Neutrophil (primary cell): ENCODE measurements at regions not wholly inside any gene's neighbourhood (a gene's known extent, or its start where the extent isn't known, plus 50 kb on each side); places are given as distances from the start of the nearest gene placed in this dataset.

Experiments used
- H3K27ac ChIP-seq: fragments of 200-600 bp; sonication (generic); 2 replicates; pipeline ENCODE4 v1.5.1; 2016; ENCODE audit warnings: mild to moderate bottlenecking, moderate library complexity
- H3K27me3 ChIP-seq: fragments of 200-600 bp; sonication (generic); 2 replicates; pipeline ENCODE4 v1.6.0; 2016; ENCODE audit warnings: mild to moderate bottlenecking
- H3K36me3 ChIP-seq: fragments of 200-600 bp; sonication (generic); 2 replicates; pipeline ENCODE4 v1.5.1; 2017
- H3K4me1 ChIP-seq, 2 experiments: fragments of 200-600 bp in 1 of 2; sonication (generic) in 1 of 2; 1 replicate in 1 of 2; 2 replicates in 1 of 2; pipeline versions ENCODE4 v1.5.1 to v1.6.1; 2013 to 2016; ENCODE audit warnings: low read depth in 1 of 2, low read length in 1 of 2, mild to moderate bottlenecking in 1 of 2, moderate library complexity in 1 of 2; ENCODE audit not compliant: control insufficient read depth in 1 of 2, insufficient read depth in 1 of 2
- H3K4me3 ChIP-seq, 2 experiments: fragments of 200-600 bp in 1 of 2; sonication (generic) in 1 of 2; 1 replicate in 1 of 2; 2 replicates in 1 of 2; pipeline ENCODE4 v1.5.1; 2013 to 2016; ENCODE audit warnings: low read depth in 1 of 2, low read length in 1 of 2, mild to moderate bottlenecking in 1 of 2, moderate library complexity in 1 of 2
- H3K9me3 ChIP-seq: fragments of 200-600 bp; sonication (generic); 2 replicates; pipeline ENCODE4 v1.5.1; 2016
- CTCF ChIP-seq: fragments of 200-600 bp; sonication (generic); IDR thresholded peaks from 2 replicates; pipeline ENCODE4 v1.5.1; 2016; ENCODE audit warnings: antibody characterized with exemption

DNA sequence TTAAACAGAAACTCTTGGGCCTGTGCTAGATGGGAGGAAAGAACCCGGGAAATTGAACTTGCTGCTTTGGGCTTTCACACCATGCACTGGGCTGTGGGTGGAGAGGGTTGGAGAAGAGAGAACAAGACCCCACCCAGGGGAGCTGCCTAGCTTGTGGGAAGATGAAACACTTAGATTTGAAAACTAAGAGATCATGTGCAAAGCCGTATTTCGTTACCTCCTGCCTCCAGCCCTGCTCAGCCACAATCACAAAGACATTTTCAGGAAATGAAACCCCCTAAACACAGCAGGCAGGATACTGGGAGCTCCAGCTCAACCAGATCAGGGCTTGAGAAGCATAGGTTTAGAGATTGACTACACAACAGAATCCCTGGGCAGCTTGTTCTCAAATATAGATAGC is 183.0 kb upstream of the C2CD4B start:
- Histone ChIP-seq H3K4me1 (peaks cover 4 to 10% of the 10 kb centered on the region in 2 experiments), H3K27me3 (no peaks in the 10 kb centered on the region), H3K9me3 (no peaks in the 10 kb centered on the region), H3K36me3 (no peaks in the 10 kb centered on the region), H3K27ac (no peak overlapping the region), H3K4me3 (no peak overlapping the region)
- no peak for TF ChIP-seq CTCF

- Histone ChIP-seq H3K4me1 (peaks cover 4 to 10% of the 10 kb centered on the region in 2 experiments), H3K4me3 (no peak overlapping the region), H3K27ac (no peak overlapping the region), H3K9me3 (no peaks in the 10 kb centered on the region), H3K27me3 (no peaks in the 10 kb centered on the region), H3K36me3 (no peaks in the 10 kb centered on the region)
- TF ChIP-seq CTCF, result no peak
These were observed 183.5 kb upstream of the C2CD4B start for GRCh38 chr15:62348623-62349022.

GRCh38 chr15:62352817-62353216 is 187.7 kb upstream of the C2CD4B start:
- H3K27ac ChIP-seq, result no peak overlapping the region
- H3K4me3 ChIP-seq, result no peak overlapping the region
- H3K27me3 ChIP-seq, result peaks cover 3% of the 10 kb centered on the region
- peaks cover 4 to 10% of the 10 kb centered on the region in 2 experiments for H3K4me1 ChIP-seq
- TF ChIP-seq CTCF, result no peak
- H3K36me3 ChIP-seq, result no peaks in the 10 kb centered on the region
- no peaks in the 10 kb centered on the region for H3K9me3 ChIP-seq

GRCh38 chr15:62357431-62357830 is 192.3 kb upstream of the C2CD4B start:
- TF ChIP-seq CTCF, result no peak
- H3K36me3 ChIP-seq, result no peaks in the 10 kb centered on the region
- no peak overlapping the region for H3K4me3 ChIP-seq
- H3K27ac ChIP-seq, result no peak overlapping the region
- H3K27me3 ChIP-seq, result peaks cover 30% of the 10 kb centered on the region
- H3K4me1 ChIP-seq, result no peaks in the 10 kb centered on the region
- no peaks in the 10 kb centered on the region for H3K9me3 ChIP-seq

DNA sequence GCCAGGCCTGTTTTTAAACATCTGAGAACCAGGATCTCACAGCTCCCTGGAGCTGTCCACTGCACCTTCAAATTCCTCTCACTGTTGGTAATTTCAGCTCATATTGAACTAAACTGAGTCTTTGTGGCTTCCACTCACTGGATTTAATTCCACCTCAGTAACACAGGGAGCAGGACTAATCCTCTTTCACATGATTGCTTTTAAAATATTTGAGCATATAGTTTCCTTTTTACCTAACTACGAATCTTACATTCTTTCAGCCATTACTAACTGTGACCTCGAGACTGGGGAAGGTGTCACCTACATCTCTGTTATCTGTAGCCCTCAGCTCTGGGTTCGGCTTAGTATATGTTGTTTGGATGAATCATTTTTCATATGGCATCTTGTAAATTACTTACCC is 194.3 kb upstream of the C2CD4B start:
- Histone ChIP-seq H3K36me3 (no peaks in the 10 kb centered on the region), H3K27me3 (peaks cover 39% of the 10 kb centered on the region), H3K27ac (no peak overlapping the region), H3K9me3 (no peaks in the 10 kb centered on the region), H3K4me3 (no peak overlapping the region), H3K4me1 (no peaks in the 10 kb centered on the region)
- TF ChIP-seq CTCF, result no peak
